GM12801 (cell line): ENCODE measurements at regions not wholly inside any gene's neighbourhood (a gene's known extent, or its start where the extent isn't known, plus 50 kb on each side); places are given as distances from the start of the nearest gene placed in this dataset.

Experiments
- TF ChIP-seq, protein P1 (sequence below): IDR thresholded peaks from one replicate; pipeline ENCODE4 v1.5.1; 2011; ENCODE audit warnings: control low read depth; ENCODE audit not compliant: insufficient read length; ENCODE audit errors: extremely low read depth

DNA sequence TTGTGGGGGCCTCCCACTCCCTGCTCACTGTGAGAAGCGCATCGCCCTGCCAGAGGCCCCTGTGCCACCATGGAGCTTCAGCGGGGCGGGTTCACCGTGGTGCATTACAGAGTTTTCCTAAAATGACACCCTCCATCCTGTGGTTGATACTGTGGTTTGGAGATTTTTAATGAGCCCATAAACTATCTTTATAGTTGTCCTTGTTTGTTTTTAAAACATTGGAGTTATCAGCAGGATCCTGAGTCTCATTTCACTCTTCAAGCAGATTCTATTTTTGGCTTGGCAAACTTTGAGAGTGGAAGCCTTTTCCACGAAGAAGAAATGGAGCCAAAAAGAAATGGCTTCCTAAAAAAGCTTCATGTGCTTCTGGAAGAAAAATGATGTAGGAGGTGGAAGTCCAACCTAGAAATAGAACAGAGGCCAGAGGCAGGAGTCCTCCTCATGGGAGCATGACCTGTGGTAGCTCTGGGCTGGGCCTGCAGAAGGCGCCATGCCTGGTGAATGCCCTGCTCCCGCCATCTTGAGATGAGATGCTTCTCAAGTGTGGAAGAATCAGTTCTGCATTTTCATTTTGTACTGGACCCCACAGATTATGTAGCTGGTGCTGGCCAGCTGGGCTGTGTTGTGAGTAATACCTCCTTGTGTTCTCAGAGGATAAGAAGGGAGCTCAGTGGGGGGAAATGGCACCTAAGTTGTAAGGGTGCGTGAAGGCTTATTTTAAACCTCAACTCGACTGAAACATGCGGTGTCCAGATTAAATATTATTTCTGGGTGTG lies 79.0 kb upstream of the RAI14 start:
- TF ChIP-seq, protein P1, sequence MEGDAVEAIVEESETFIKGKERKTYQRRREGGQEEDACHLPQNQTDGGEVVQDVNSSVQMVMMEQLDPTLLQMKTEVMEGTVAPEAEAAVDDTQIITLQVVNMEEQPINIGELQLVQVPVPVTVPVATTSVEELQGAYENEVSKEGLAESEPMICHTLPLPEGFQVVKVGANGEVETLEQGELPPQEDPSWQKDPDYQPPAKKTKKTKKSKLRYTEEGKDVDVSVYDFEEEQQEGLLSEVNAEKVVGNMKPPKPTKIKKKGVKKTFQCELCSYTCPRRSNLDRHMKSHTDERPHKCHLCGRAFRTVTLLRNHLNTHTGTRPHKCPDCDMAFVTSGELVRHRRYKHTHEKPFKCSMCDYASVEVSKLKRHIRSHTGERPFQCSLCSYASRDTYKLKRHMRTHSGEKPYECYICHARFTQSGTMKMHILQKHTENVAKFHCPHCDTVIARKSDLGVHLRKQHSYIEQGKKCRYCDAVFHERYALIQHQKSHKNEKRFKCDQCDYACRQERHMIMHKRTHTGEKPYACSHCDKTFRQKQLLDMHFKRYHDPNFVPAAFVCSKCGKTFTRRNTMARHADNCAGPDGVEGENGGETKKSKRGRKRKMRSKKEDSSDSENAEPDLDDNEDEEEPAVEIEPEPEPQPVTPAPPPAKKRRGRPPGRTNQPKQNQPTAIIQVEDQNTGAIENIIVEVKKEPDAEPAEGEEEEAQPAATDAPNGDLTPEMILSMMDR = no peak

DNA sequence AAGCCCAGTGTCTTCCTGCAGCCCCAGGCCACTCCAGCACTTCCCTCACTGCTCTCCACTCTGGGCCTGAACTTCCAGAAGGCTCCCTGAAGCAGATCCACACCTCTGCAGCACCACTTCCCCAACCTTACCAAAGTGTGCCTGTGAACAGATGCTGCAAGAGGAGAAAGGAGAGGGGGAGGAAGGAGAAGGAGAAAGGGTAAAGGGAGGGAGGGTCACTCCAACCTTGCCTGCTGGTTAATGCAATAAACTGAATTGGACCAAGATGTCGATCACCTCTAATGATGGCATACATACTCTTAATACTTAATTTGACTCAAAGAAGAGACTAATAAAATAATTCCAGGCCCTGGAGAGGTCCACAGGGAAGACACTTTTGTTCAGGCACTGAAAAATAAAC lies 77.2 kb upstream of the RAI14 start:
- TF ChIP-seq, protein P1 = no peak

DNA sequence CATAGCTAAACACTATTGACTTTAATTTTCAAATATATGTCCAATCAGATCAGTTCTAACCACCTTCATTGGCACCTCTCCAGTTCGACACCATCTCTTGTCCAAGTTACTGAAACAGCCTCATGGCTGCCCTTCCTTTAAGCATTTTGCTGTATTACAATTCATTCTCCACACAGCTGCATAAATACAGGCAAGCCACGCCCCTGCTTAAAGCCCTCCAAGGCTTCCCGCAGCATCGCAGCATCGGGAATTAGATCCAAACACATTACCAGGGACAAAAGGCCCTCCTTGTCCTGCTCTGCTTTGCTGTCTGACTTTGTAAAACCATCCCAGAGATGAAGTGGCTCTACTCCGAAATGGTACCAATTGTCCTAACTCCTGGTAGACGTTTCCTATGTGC lies 75.1 kb upstream of the RAI14 start:
- TF ChIP-seq, protein P1 = no peak

- TF ChIP-seq, protein P1 = no peak
Observed at GRCh38 chr5:34582371-34582770, 73.8 kb upstream of the RAI14 start.

- TF ChIP-seq, protein P1 = no peak
Observed at GRCh38 chr5:34583167-34583566, 73.0 kb upstream of the RAI14 start.

DNA sequence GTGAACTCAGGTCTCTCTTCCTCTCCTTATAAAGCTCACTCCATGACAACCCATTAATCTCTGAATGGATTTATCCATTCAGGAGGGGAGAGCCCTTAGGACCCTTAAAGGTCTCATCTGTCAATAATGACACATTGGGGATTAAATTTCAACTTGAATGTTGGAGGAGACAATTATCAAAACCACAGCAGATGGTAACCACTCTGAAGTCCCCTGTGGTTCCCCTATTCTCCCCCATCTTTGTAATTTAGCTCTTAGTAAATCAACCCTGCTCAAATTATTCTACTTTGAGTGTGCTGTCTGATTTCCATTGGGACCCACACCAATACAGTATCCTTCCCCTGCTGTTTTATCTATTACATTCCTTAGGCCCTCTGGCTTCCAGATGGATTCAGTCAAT lies 72.0 kb upstream of the RAI14 start:
- TF ChIP-seq, protein P1 = no peak

- TF ChIP-seq, protein P1 = no peak
Observed at GRCh38 chr5:34585601-34586104, 70.5 kb upstream of the RAI14 start.
